HCT116 (cell line): ENCODE measurements at regions not wholly inside any gene's neighbourhood (a gene's known extent, or its start where the extent isn't known, plus 50 kb on each side); places are given as distances from the start of the nearest gene placed in this dataset.

ENCODE experiments used
- ATAC-seq: fragments of 200-7000 bp; cut with Tn5 transposase; 2 replicates; pipeline ENCODE4 v1.9.1; 2020; ENCODE audit warnings: mild to moderate bottlenecking, moderate library complexity
- BruUV-seq: library from RNA; stranded (reverse); fragments of 400-500 nt; replicated peaks from 2 replicates; lab custom pipeline; 2021; lab: Mats Ljungman, UMichigan
- CTCF ChIA-PET: fragments of 300-600 bp; sonication (Branson Sonifier 250); formaldehyde crosslinking; loops from one replicate; lab custom pipeline; 2021; ENCODE audit warnings: antibody characterized with exemption; lab: Charles Lee
- POLR2A ChIA-PET: fragments of 300-600, 350-600 bp; sonication (Branson Sonifier 250); formaldehyde crosslinking; loops from one replicate; lab custom pipeline; 2021; ENCODE audit warnings: antibody characterized with exemption; lab: Charles Lee
- RAD21 ChIA-PET, 2 experiments: fragments of 300-600 bp; sonication (Branson Sonifier 250); formaldehyde crosslinking; loops; one replicate each; lab custom pipeline; 2023; ENCODE audit warnings: low total read pairs in 2 of 2; ENCODE audit not compliant: uncharacterized antibody in 2 of 2, unreplicated experiment in 2 of 2, low non-redundant PET in 1 of 2; lab: Charles Lee
- DNase-seq: peaks from one replicate; pipeline ENCODE4 v3.0.0-alpha.2; 2010; ENCODE audit warnings: low read depth, low spot score
- H2AFZ ChIP-seq: fragments of 200-600 bp; shearing (Covaris generic), sonication (generic); 2 replicates; pipeline ENCODE4 v1.6.1; 2017; ENCODE audit warnings: low read depth, mixed run types, mixed read lengths, antibody characterized with exemption, low read length; ENCODE audit not compliant: poor library complexity, severe bottlenecking
- H3K27ac ChIP-seq: 2 replicates; pipeline ENCODE4 v1.5.1; 2012; ENCODE audit warnings: low read depth, low read length
- H3K27me3 ChIP-seq: fragments of 200-600 bp; sonication (generic); 2 replicates; pipeline ENCODE4 v1.6.1; 2016; ENCODE audit warnings: mixed run types, low read length, mixed read lengths; ENCODE audit not compliant: insufficient read depth
- H3K36me3 ChIP-seq, 2 experiments: fragments of 200-500 bp in 1 of 2; fragments of 200-600 bp in 1 of 2; sonication (Bioruptor generic) in 1 of 2; sonication (generic) in 1 of 2; 2 replicates each; pipeline versions ENCODE4 v1.5.1 to v1.6.1; 2014 to 2016; ENCODE audit warnings: low read length in 2 of 2, inconsistent platforms in 1 of 2, mixed read lengths in 1 of 2, mixed run types in 1 of 2; ENCODE audit not compliant: insufficient read depth in 2 of 2, control insufficient read depth in 1 of 2
- H3K4me1 ChIP-seq, 2 experiments: fragments of 200-600 bp in 1 of 2; sonication (generic) in 1 of 2; 2 replicates each; pipeline versions ENCODE4 v1.5.1 to v1.6.1; 2012 to 2017; ENCODE audit warnings: low read length in 2 of 2, inconsistent platforms in 1 of 2, mild to moderate bottlenecking in 1 of 2, mixed read lengths in 1 of 2, mixed run types in 1 of 2, moderate library complexity in 1 of 2; ENCODE audit not compliant: insufficient read depth in 2 of 2, control insufficient read depth in 1 of 2
- H3K4me2 ChIP-seq: fragments of 200-600 bp; sonication (generic); 2 replicates; pipeline ENCODE4 v1.6.1; 2017; ENCODE audit warnings: mixed run types, low read length, mixed read lengths
- H3K4me3 ChIP-seq, 2 experiments: fragments of 200-600 bp in 1 of 2; sonication (generic) in 1 of 2; replicated peaks in 1 of 2; 2 replicates each; pipeline ENCODE4 v1.5.1; 2011 to 2016; ENCODE audit warnings: low read length in 2 of 2, control low read depth in 1 of 2, low read depth in 1 of 2, mild to moderate bottlenecking in 1 of 2, mixed read lengths in 1 of 2, mixed run types in 1 of 2
- H3K79me2 ChIP-seq: fragments of 200-600 bp; sonication (generic); 2 replicates; pipeline ENCODE4 v1.6.1; 2017; ENCODE audit warnings: mild to moderate bottlenecking, mixed run types, low read length, moderate library complexity, mixed read lengths; ENCODE audit not compliant: insufficient read depth
- H3K9ac ChIP-seq: fragments of 200-600 bp; sonication (generic); 2 replicates; pipeline ENCODE4 v1.6.1; 2016; ENCODE audit warnings: low read length, mixed read lengths
- H3K9me2 ChIP-seq: fragments of 200-600 bp; sonication (generic), shearing (Covaris generic); 2 replicates; pipeline ENCODE4 v1.6.1; 2017; ENCODE audit warnings: mixed run types, mild to moderate bottlenecking, moderate library complexity; ENCODE audit not compliant: insufficient read depth
- H3K9me3 ChIP-seq, 2 experiments: fragments of 200-500 bp in 1 of 2; fragments of 200-600 bp in 1 of 2; sonication (Bioruptor generic) in 1 of 2; sonication (generic) in 1 of 2; 2 replicates each; pipeline ENCODE4 v1.6.1; 2014 to 2017; ENCODE audit warnings: low read length in 2 of 2, mixed read lengths in 2 of 2, inconsistent platforms in 1 of 2, low read depth in 1 of 2, mild to moderate bottlenecking in 1 of 2, mixed run types in 1 of 2, moderate library complexity in 1 of 2; ENCODE audit not compliant: control insufficient read depth in 1 of 2, insufficient read depth in 1 of 2
- H4K20me1 ChIP-seq: fragments of 200-600 bp; sonication (generic), shearing (Covaris generic); 2 replicates; pipeline ENCODE4 v1.6.1; 2017; ENCODE audit warnings: mixed run types, mild to moderate bottlenecking, moderate library complexity; ENCODE audit not compliant: insufficient read depth
- ATF3 ChIP-seq: IDR thresholded peaks from 2 replicates; pipeline ENCODE4 v1.6.1; 2012
- CBX3 ChIP-seq: IDR thresholded peaks from 2 replicates; pipeline ENCODE4 v1.6.1; 2012; ENCODE audit warnings: low read depth
- CEBPB ChIP-seq: IDR thresholded peaks from 2 replicates; pipeline ENCODE4 v1.6.1; 2012; ENCODE audit warnings: low read depth
- CTCF ChIP-seq, 3 experiments: fragments of 200-600 bp in 1 of 3; sonication (generic) in 1 of 3; IDR thresholded peaks in 2 of 3; conservative IDR thresholded peaks in 1 of 3; 2 replicates each; pipeline ENCODE4 v1.5.1; 2012 to 2017; ENCODE audit warnings: low read depth in 2 of 3, low read length in 2 of 3, antibody characterized with exemption in 1 of 3, borderline replicate concordance in 1 of 3, control low read depth in 1 of 3, mild to moderate bottlenecking in 1 of 3, mixed read lengths in 1 of 3, mixed run types in 1 of 3, moderate library complexity in 1 of 3; ENCODE audit not compliant: insufficient read depth in 1 of 3
- EGR1 ChIP-seq: IDR thresholded peaks from 2 replicates; pipeline ENCODE4 v1.6.1; 2012; ENCODE audit warnings: low read depth
- ELF1 ChIP-seq: IDR thresholded peaks from 2 replicates; pipeline ENCODE4 v1.6.1; 2012; ENCODE audit warnings: low read depth, borderline replicate concordance
- EZH2 ChIP-seq: fragments of 200-600 bp; sonication (generic); IDR thresholded peaks from 2 replicates; pipeline ENCODE4 v1.6.1; 2017; ENCODE audit warnings: antibody characterized with exemption, mixed run types
- EZH2phosphoT487 ChIP-seq: fragments of 200-600 bp; IDR thresholded peaks from 2 replicates; pipeline ENCODE4 v1.6.1; 2018; ENCODE audit warnings: antibody characterized with exemption, borderline replicate concordance
- FOSL1 ChIP-seq: IDR thresholded peaks from 2 replicates; pipeline ENCODE4 v1.6.1; 2012; ENCODE audit warnings: low read depth
- JUND ChIP-seq: IDR thresholded peaks from 2 replicates; pipeline ENCODE4 v1.6.1; 2012
- POLR2A ChIP-seq: IDR thresholded peaks from 2 replicates; pipeline ENCODE4 v1.7.0; 2011; ENCODE audit warnings: borderline replicate concordance; ENCODE audit not compliant: insufficient read depth, insufficient read length; ENCODE audit errors: extremely low read depth
- POLR2AphosphoS5 ChIP-seq: IDR thresholded peaks from 2 replicates; pipeline ENCODE4 v1.6.1; 2011; ENCODE audit warnings: mild to moderate bottlenecking, low read depth, low read length, moderate library complexity
- RAD21 ChIP-seq: IDR thresholded peaks from 2 replicates; pipeline ENCODE4 v1.6.1; 2012; ENCODE audit warnings: low read depth, mild to moderate bottlenecking
- SIN3A ChIP-seq: IDR thresholded peaks from 2 replicates; pipeline ENCODE4 v1.6.1; 2012; ENCODE audit warnings: low read depth
- SP1 ChIP-seq: IDR thresholded peaks from 2 replicates; pipeline ENCODE4 v1.6.1; 2012; ENCODE audit warnings: low read depth
- SRF ChIP-seq: IDR thresholded peaks from 2 replicates; pipeline ENCODE4 v1.6.1; 2012; ENCODE audit warnings: low read depth
- TCF7L2 ChIP-seq: IDR thresholded peaks from 2 replicates; pipeline ENCODE4 v1.7.0; 2011; ENCODE audit warnings: borderline replicate concordance, inconsistent platforms; ENCODE audit not compliant: insufficient read depth, insufficient read length; ENCODE audit errors: extremely low read depth
- ZBTB33 ChIP-seq: IDR thresholded peaks from 2 replicates; pipeline ENCODE4 v1.6.1; 2011; ENCODE audit warnings: mild to moderate bottlenecking, low read length, moderate library complexity; ENCODE audit not compliant: insufficient replicate concordance; ENCODE audit errors: extremely low read depth
- ZNF274 ChIP-seq: fragments of 200-500 bp; sonication (Bioruptor generic); IDR thresholded peaks from 2 replicates; pipeline ENCODE4 v1.6.1; 2014; ENCODE audit warnings: mild to moderate bottlenecking, low read depth, low read length, inconsistent platforms
- intact Hi-C: fragments of 100-400 bp; cut with micrococcal nuclease; formaldehyde crosslinking; loops from 2 replicates; pipeline ENCODE4 v1.10.0; 2022
- TF ChIP-seq, protein P1 (sequence below): IDR thresholded peaks from 2 replicates; pipeline ENCODE4 v1.6.1; 2012; ENCODE audit warnings: low read depth

DNA sequence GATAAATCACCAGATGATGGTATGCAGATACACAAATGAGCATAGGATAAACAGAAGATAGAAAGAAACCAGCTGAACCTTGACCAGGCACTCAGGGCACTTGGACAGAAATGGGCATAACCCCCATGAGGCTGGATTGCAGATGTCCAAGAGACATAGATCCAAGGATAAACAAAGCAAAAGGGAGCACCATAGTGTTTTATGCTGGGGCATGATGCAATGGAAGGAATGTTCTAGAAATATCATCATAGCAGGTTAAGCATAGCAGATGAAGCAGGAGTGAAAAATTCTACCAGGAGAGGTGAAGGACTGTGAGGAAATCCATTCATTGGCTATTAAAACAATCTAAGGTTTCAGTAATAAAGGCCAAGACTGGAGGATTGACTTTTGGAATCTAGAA lies 70.5 kb upstream of the TES start:
- no peak overlapping the region for H3K4me2 ChIP-seq
- no peaks in the 10 kb centered on the region for H3K27me3 ChIP-seq
- intact Hi-C loops, result no loop called here
- TF ChIP-seq ZBTB33 (no peak), SRF (no peak), EZH2 (no peak), POLR2AphosphoS5 (no peak), ELF1 (no peak), ATF3 (no peak), CEBPB (no peak), RAD21 (no peak), ZNF274 (no peak), CBX3 (no peak), SP1 (no peak), TCF7L2 (no peak), EGR1 (no peak), FOSL1 (no peak), CTCF (IDR thresholded peaks at IDR 0.05 in 2 of 3, conservative IDR thresholded peaks at IDR 0.05 in 1 of 3; ENCODE audit: borderline replicate concordance in 1 of 3, insufficient read depth in 1 of 3, low read depth in 2 of 3, low read length in 2 of 3) (no peak), EZH2phosphoT487 (no peak), POLR2A (no peak), SIN3A (no peak), JUND (no peak)
- TF ChIP-seq, protein P1, sequence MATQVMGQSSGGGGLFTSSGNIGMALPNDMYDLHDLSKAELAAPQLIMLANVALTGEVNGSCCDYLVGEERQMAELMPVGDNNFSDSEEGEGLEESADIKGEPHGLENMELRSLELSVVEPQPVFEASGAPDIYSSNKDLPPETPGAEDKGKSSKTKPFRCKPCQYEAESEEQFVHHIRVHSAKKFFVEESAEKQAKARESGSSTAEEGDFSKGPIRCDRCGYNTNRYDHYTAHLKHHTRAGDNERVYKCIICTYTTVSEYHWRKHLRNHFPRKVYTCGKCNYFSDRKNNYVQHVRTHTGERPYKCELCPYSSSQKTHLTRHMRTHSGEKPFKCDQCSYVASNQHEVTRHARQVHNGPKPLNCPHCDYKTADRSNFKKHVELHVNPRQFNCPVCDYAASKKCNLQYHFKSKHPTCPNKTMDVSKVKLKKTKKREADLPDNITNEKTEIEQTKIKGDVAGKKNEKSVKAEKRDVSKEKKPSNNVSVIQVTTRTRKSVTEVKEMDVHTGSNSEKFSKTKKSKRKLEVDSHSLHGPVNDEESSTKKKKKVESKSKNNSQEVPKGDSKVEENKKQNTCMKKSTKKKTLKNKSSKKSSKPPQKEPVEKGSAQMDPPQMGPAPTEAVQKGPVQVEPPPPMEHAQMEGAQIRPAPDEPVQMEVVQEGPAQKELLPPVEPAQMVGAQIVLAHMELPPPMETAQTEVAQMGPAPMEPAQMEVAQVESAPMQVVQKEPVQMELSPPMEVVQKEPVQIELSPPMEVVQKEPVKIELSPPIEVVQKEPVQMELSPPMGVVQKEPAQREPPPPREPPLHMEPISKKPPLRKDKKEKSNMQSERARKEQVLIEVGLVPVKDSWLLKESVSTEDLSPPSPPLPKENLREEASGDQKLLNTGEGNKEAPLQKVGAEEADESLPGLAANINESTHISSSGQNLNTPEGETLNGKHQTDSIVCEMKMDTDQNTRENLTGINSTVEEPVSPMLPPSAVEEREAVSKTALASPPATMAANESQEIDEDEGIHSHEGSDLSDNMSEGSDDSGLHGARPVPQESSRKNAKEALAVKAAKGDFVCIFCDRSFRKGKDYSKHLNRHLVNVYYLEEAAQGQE, result no peak
- H3K36me3 ChIP-seq, result no peaks in the 10 kb centered on the region
- no peaks in the 10 kb centered on the region for H4K20me1 ChIP-seq
- H3K9me3 ChIP-seq, result no peaks in the 10 kb centered on the region
- H3K9me2 ChIP-seq, result no peaks in the 10 kb centered on the region
- CTCF ChIA-PET, result interaction anchor here (2.1 kb wide), 1 partner anchor 13 kb away, joined by 4 read pairs; no protein-coding TSS in a partner anchor
- H2AFZ ChIP-seq, result no peak overlapping the region
- H3K4me3 ChIP-seq, result no peak overlapping the region
- RAD21 ChIA-PET, result no interaction called here
- DNase-seq (no peak), ATAC-seq (no peak)
- no peaks in the 10 kb centered on the region for H3K4me1 ChIP-seq
- H3K79me2 ChIP-seq, result no peaks in the 10 kb centered on the region
- BruUV-seq, result no TSS peak
- no peak overlapping the region for H3K9ac ChIP-seq
- H3K27ac ChIP-seq, result no peak overlapping the region
- POLR2A ChIA-PET, result no interaction called here
